Kidney (tissue), 13 donors: ENCODE measurements at regions not wholly inside any gene's neighbourhood (a gene's known extent, or its start where the extent isn't known, plus 50 kb on each side); places are given as distances from the start of the nearest gene placed in this dataset.
A peak's percentile ranks its signal among the peaks of the same experiment; 100 is the strongest.

ENCODE experiments used
- DNase-seq, 5 donors: peaks; one replicate each; pipeline ENCODE4 v3.0.0-alpha.2; 2013 to 2020
- FAIRE-seq: peaks from 2 replicates; lab custom pipeline; 2012; peaks lifted over from hg19 to GRCh38; lab: Jason Lieb, UNC
- H3K27ac ChIP-seq, 2 donors: one replicate each; pipeline ENCODE4 v1.7.0; 2013; ENCODE audit warnings: low read depth in 2 of 2, low read length in 2 of 2, inconsistent platforms in 1 of 2
- H3K27me3 ChIP-seq: one replicate; pipeline ENCODE4 v1.7.1; 2013; ENCODE audit warnings: low read length, inconsistent platforms; ENCODE audit not compliant: control insufficient read depth, insufficient read depth
- H3K36me3 ChIP-seq, 3 donors: one replicate each; pipeline versions ENCODE4 v1.7.0 to v1.7.1; 2013; ENCODE audit warnings: low read length in 3 of 3, control low read depth in 1 of 3, inconsistent platforms in 1 of 3; ENCODE audit not compliant: insufficient read depth in 3 of 3, control insufficient read depth in 2 of 3
- H3K4me1 ChIP-seq, 3 donors: one replicate each; pipeline versions ENCODE4 v1.7.0 to v1.7.1; 2013; ENCODE audit warnings: low read length in 3 of 3, inconsistent platforms in 1 of 3, low read depth in 1 of 3; ENCODE audit not compliant: control insufficient read depth in 2 of 3, insufficient read depth in 2 of 3
- H3K4me3 ChIP-seq, 3 donors: one replicate each; pipeline versions ENCODE4 v1.7.0 to v1.8.1; 2013; ENCODE audit warnings: low read length in 3 of 3, control low read depth in 1 of 3, inconsistent platforms in 1 of 3
- H3K9ac ChIP-seq, 3 donors: one replicate each; pipeline versions ENCODE4 v1.7.0 to v1.7.1; 2013; ENCODE audit warnings: low read length in 3 of 3, control low read depth in 1 of 3, inconsistent platforms in 1 of 3
- H3K9me3 ChIP-seq, 3 donors: one replicate each; pipeline versions ENCODE4 v1.7.0 to v1.7.1; 2013; ENCODE audit warnings: low read length in 3 of 3, control low read depth in 1 of 3, inconsistent platforms in 1 of 3; ENCODE audit not compliant: control insufficient read depth in 2 of 3, insufficient read depth in 1 of 3
- CTCF ChIP-seq: IDR thresholded peaks from 3 replicates; pipeline ENCODE4 v1.5.1; 2012; ENCODE audit warnings: mild to moderate bottlenecking, moderate library complexity, borderline replicate concordance; ENCODE audit not compliant: insufficient read depth; ENCODE audit errors: extremely low read depth
- intact Hi-C: fragments of 100-400 bp; cut with DNase I; formaldehyde crosslinking; loops from one replicate; pipeline ENCODE4 v1.11.1; 2022
- donor health status: control.
- donor health status: control.
- donor health status: control.
- donor health status: control.
- donor health status: control.
- donor health status: DM: yes; HTN: yes; CAD: no.
- donor health status: Normal renal cell carcinoma (clear cell type).

DNA sequence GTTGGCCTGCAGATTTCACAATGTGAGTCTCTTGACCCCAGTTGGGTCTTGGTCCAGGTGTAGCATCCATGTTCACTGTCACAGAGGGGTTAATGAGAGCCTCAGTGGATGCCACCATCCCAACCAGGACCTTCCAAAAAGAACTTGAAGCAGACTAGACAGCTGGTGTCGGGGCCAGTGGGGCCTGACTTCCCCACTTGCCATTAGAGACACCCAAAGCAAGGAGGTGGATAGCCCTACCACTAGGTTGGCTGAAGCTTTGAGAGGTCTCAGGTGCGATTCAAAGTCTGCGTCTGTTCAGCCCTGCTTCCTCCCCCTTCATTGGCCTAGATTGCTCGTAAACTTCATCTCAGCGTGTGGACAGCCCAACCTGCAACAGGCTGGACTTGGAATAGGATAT lies 196.4 kb upstream of the RREB1 start:
- DNase-seq = no peak
- FAIRE-seq = no peak
- Histone ChIP-seq H3K36me3 (no peaks in the 10 kb centered on the region), H3K9ac (no peak overlapping the region), H3K27me3 (no peaks in the 10 kb centered on the region), H3K9me3 (no peaks in the 10 kb centered on the region), H3K4me1 (peaks cover 3 to 17% (median 15%) of the 10 kb centered on the region in 3 donors), H3K4me3 (no peak overlapping the region), H3K27ac (no peak overlapping the region)
- intact Hi-C loops = no loop called here
- no peak for TF ChIP-seq CTCF

- DNase-seq = peak in 3 of 5 donors; percentile 40 to 89 (median 82)
- intact Hi-C loops = no loop called here
Measured at GRCh38 chr6:6912817-6913744, 194.7 kb upstream of the RREB1 start.

GRCh38 chr6:6915219-6915618 lies 192.5 kb upstream of the RREB1 start:
- Histone ChIP-seq H3K27ac (peak overlapping the region; percentile 26 to 88), H3K36me3 (no peaks in the 10 kb centered on the region), H3K9me3 (no peaks in the 10 kb centered on the region), H3K27me3 (no peaks in the 10 kb centered on the region), H3K9ac (peak overlapping the region in 2 of 3 donors; percentile 8 to 24), H3K4me3 (peak overlapping the region in 2 of 3 donors; percentile 9 to 45), H3K4me1 (peaks cover 3 to 19% (median 17%) of the 10 kb centered on the region in 3 donors)
- intact Hi-C loops = no loop called here
- FAIRE-seq (no peak), DNase-seq (no peak)
- TF ChIP-seq CTCF = no peak

More at GRCh38 chr6:6912817-6913744, 194.7 kb upstream of the RREB1 start:
- Histone ChIP-seq H3K4me1 (peaks cover 3 to 19% (median 19%) of the 10 kb centered on the region in 3 donors), H3K9me3 (no peaks in the 10 kb centered on the region), H3K27me3 (no peaks in the 10 kb centered on the region), H3K36me3 (no peaks in the 10 kb centered on the region), H3K27ac (peak overlapping the region in 1 of 2 donors; percentile 14), H3K4me3 (no peak overlapping the region), H3K9ac (no peak overlapping the region)
- no peak for FAIRE-seq
- TF ChIP-seq CTCF = no peak
